Psoas muscle (tissue), 7 donors: ENCODE measurements at regions not wholly inside any gene's neighbourhood (a gene's known extent, or its start where the extent isn't known, plus 50 kb on each side); places are given as distances from the start of the nearest gene placed in this dataset.

Experiments used
- ATAC-seq, 4 donors: fragments of 200-7000 bp; cut with Tn5 transposase; one replicate each; pipeline ENCODE4 v1.9.1; 2020; ENCODE audit warnings: moderate library complexity in 3 of 4, mild to moderate bottlenecking in 2 of 4
- DNase-seq, 2 donors: peaks; one replicate each; pipeline ENCODE4 v3.0.0-alpha.2; 2020
- H3K27ac ChIP-seq: fragments of 200-600 bp; one replicate; pipeline ENCODE4 v1.8.0; 2022
- H3K27me3 ChIP-seq, 3 donors: fragments of 200-600 bp in 1 of 3; one replicate each; pipeline versions ENCODE4 v1.6.1 to v1.8.0; 2013 to 2022; ENCODE audit warnings: low read length in 2 of 3, mild to moderate bottlenecking in 2 of 3, moderate library complexity in 1 of 3; ENCODE audit not compliant: insufficient read depth in 3 of 3
- H3K36me3 ChIP-seq, 2 donors: fragments of 200-600 bp in 1 of 2; one replicate each; pipeline versions ENCODE4 v1.6.1 to v1.8.0; 2013 to 2022; ENCODE audit warnings: low read depth in 1 of 2, mild to moderate bottlenecking in 1 of 2, moderate library complexity in 1 of 2; ENCODE audit not compliant: insufficient read depth in 1 of 2
- H3K4me1 ChIP-seq: fragments of 200-600 bp; one replicate; pipeline ENCODE4 v1.8.0; 2022
- H3K4me3 ChIP-seq: fragments of 200-600 bp; one replicate; pipeline ENCODE4 v1.8.0; 2022; ENCODE audit warnings: mild to moderate bottlenecking
- H3K9me3 ChIP-seq: fragments of 200-600 bp; one replicate; pipeline ENCODE4 v1.8.0; 2022
- CTCF ChIP-seq: fragments of 200-600 bp; IDR thresholded peaks from one replicate; pipeline ENCODE4 v1.8.0; 2022; ENCODE audit warnings: antibody characterized with exemption
- WGBS, 3 donors: extraction: QIAGEN DNeasy Blood & Tissue Kit; methylation state at CpG; one replicate each; pipeline versions ENCODE4 v1.1.6 to v1.1.7; 2013; 5-methylcytosine and 5-hydroxymethylcytosine counted together
- intact Hi-C, 2 donors: fragments of 100-400 bp; cut with DNase I; formaldehyde crosslinking; loops; one replicate each; pipeline versions ENCODE4 v1.11.0 to v1.14.2; 2022
- donor health status: healthy with polysubstance abuse.
- donor health status: DM: no; HTN: no; CAD: no; lungs with moderate emphysema.
- donor health status: Bipolar disorder and iron deficiency.
- donor health status: healthy.
- donor health status: DM: yes; HTN: yes; CAD: no.
- donor health status: DM: no; HTN: no; CAD: no.
- donor health status: DM: yes; HTN: yes; CAD: no.

GRCh38 chr1:209037064-209037463 is 546.5 kb upstream of the CAMK1G start:
- no peaks in the 10 kb centered on the region for H3K9me3 ChIP-seq
- intact Hi-C loops, result no loop called here
- no peak for TF ChIP-seq CTCF
- 82 to 88% (median 87%) methylated on average over 1 of the region's 1 CpG for WGBS, 3 donors
- H3K36me3 ChIP-seq, result no peaks in the 10 kb centered on the region
- peaks cover 0 to 2% (median 0%) of the 10 kb centered on the region in 3 donors for H3K27me3 ChIP-seq
- no peaks in the 10 kb centered on the region for H3K4me1 ChIP-seq
- H3K4me3 ChIP-seq, result no peak overlapping the region
- DNase-seq (no peak), ATAC-seq (no peak)
- H3K27ac ChIP-seq, result no peak overlapping the region

- Histone ChIP-seq H3K36me3 (no peaks in the 10 kb centered on the region), H3K4me1 (no peaks in the 10 kb centered on the region), H3K4me3 (no peak overlapping the region), H3K27ac (no peak overlapping the region), H3K9me3 (no peaks in the 10 kb centered on the region), H3K27me3 (no peaks in the 10 kb centered on the region)
- no peak for TF ChIP-seq CTCF
- 29 to 61% (median 37%) methylated on average over 2 of the region's 2 CpGs for WGBS, 3 donors
- ATAC-seq, result no peak
- intact Hi-C loops, result no loop called here
- no peak for DNase-seq
Measured at GRCh38 chr1:209038316-209038715, 545.2 kb upstream of the CAMK1G start.

- H3K27ac ChIP-seq, result no peak overlapping the region
- no peak overlapping the region for H3K4me3 ChIP-seq
- no peaks in the 10 kb centered on the region for H3K27me3 ChIP-seq
- 89 to 96% (median 96%) methylated on average over 1 of the region's 1 CpG for WGBS, 3 donors
- no peaks in the 10 kb centered on the region for H3K9me3 ChIP-seq
- no peaks in the 10 kb centered on the region for H3K36me3 ChIP-seq
- DNase-seq, result no peak
- H3K4me1 ChIP-seq, result no peaks in the 10 kb centered on the region
- no peak for TF ChIP-seq CTCF
- no peak for ATAC-seq
- intact Hi-C loops, result no loop called here
Measured at GRCh38 chr1:209038735-209039134, 544.8 kb upstream of the CAMK1G start.

GRCh38 chr1:209040351-209040750 is 543.2 kb upstream of the CAMK1G start:
- TF ChIP-seq CTCF, result no peak
- no peak for ATAC-seq
- no peaks in the 10 kb centered on the region for H3K4me1 ChIP-seq
- no peak overlapping the region for H3K27ac ChIP-seq
- H3K36me3 ChIP-seq, result no peaks in the 10 kb centered on the region
- no peak for DNase-seq
- no peaks in the 10 kb centered on the region for H3K9me3 ChIP-seq
- 89 to 93% (median 90%) methylated on average over 3 of the region's 3 CpGs for WGBS, 3 donors
- intact Hi-C loops, result no loop called here
- no peaks in the 10 kb centered on the region for H3K27me3 ChIP-seq
- no peak overlapping the region for H3K4me3 ChIP-seq

GRCh38 chr1:209041927-209042326 is 541.6 kb upstream of the CAMK1G start:
- intact Hi-C loops, result no loop called here
- Histone ChIP-seq H3K4me3 (no peak overlapping the region), H3K4me1 (no peaks in the 10 kb centered on the region), H3K36me3 (no peaks in the 10 kb centered on the region), H3K9me3 (no peaks in the 10 kb centered on the region), H3K27ac (no peak overlapping the region), H3K27me3 (no peaks in the 10 kb centered on the region)
- 81 to 89% (median 82%) methylated on average over 2 of the region's 2 CpGs for WGBS, 3 donors
- DNase-seq, result no peak
- no peak for TF ChIP-seq CTCF
- ATAC-seq, result no peak
